ENCODE measurements at regions not wholly inside any gene's neighbourhood (a gene's known extent, or its start where the extent isn't known, plus 50 kb on each side); places are given as distances from the start of the nearest gene placed in this dataset.

GRCh38 chrX:10936976-10937375, 174.2 kb upstream of the HCCS start:
- DNase-seq, result no peak
- Histone ChIP-seq H3K27ac (no peak overlapping the region), H3K9me3 (no peaks in the 10 kb centered on the region), H3K27me3 (no peaks in the 10 kb centered on the region), H3K36me3 (no peaks in the 10 kb centered on the region), H3K4me1 (peaks cover 0 to 3% (median 0%) of the 10 kb centered on the region in 4 donors), H3K4me3 (no peak overlapping the region)
- TF ChIP-seq, protein P1, sequence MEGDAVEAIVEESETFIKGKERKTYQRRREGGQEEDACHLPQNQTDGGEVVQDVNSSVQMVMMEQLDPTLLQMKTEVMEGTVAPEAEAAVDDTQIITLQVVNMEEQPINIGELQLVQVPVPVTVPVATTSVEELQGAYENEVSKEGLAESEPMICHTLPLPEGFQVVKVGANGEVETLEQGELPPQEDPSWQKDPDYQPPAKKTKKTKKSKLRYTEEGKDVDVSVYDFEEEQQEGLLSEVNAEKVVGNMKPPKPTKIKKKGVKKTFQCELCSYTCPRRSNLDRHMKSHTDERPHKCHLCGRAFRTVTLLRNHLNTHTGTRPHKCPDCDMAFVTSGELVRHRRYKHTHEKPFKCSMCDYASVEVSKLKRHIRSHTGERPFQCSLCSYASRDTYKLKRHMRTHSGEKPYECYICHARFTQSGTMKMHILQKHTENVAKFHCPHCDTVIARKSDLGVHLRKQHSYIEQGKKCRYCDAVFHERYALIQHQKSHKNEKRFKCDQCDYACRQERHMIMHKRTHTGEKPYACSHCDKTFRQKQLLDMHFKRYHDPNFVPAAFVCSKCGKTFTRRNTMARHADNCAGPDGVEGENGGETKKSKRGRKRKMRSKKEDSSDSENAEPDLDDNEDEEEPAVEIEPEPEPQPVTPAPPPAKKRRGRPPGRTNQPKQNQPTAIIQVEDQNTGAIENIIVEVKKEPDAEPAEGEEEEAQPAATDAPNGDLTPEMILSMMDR (IDR thresholded peaks at IDR 0.05), result no peak
- intact Hi-C loops (cut with DNase I), result no loop called here

- no peak overlapping the region for H3K4me3 ChIP-seq
- intact Hi-C loops (cut with DNase I), result no loop called here
- WGBS, 2 donors, result 77 to 82% methylated on average over 6 of the region's 6 CpGs
Observed at GRCh38 chrX:10938365-10938923, 172.7 kb upstream of the HCCS start.

DNA sequence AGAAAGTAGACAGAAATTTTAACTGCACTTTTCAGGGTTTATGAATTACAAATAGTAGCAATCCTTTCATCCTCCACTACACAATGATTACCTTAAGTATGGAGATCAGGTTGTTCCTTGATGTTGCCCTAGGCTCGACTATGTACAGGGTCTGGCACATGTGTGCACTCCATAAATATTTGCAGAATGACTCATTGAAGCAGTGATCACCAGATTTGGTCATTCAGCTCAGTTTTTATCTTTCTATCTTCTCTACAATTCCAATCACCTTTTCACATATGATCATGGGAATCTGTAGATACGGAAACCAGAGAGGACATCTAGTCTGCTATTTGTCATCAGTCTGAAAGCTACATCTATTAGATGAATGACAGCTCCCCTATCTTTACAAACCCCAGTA, 171.7 kb upstream of the HCCS start:
- intact Hi-C loops (cut with DNase I), result no loop called here
- no peak for TF ChIP-seq POLR2AphosphoS5 (IDR thresholded peaks at IDR 0.05)
- no peak for TF ChIP-seq POLR2A (IDR thresholded peaks at IDR 0.05)
- TF ChIP-seq, protein P1 (IDR thresholded peaks at IDR 0.05), result no peak
- TF ChIP-seq EP300 (IDR thresholded peaks at IDR 0.05), result no peak
- H3K36me3 ChIP-seq, result no peaks in the 10 kb centered on the region
- no peak overlapping the region for H3K27ac ChIP-seq
- DNase-seq, result no peak
- H3K4me1 ChIP-seq, result peaks cover 0 to 3% (median 0%) of the 10 kb centered on the region in 4 donors
- H3K9me3 ChIP-seq, result no peaks in the 10 kb centered on the region
- WGBS, 2 donors, result 19 to 67% methylated on average over 2 of the region's 2 CpGs
- no peaks in the 10 kb centered on the region for H3K27me3 ChIP-seq
- no peak overlapping the region for H3K4me3 ChIP-seq

More at GRCh38 chrX:10938365-10938923, 172.7 kb upstream of the HCCS start:
- H3K27ac ChIP-seq, result no peak overlapping the region
- no peaks in the 10 kb centered on the region for H3K36me3 ChIP-seq
- H3K4me1 ChIP-seq, result peaks cover 0 to 3% (median 0%) of the 10 kb centered on the region in 4 donors
- H3K9me3 ChIP-seq, result no peaks in the 10 kb centered on the region
- H3K27me3 ChIP-seq, result no peaks in the 10 kb centered on the region
- TF ChIP-seq POLR2A (IDR thresholded peaks at IDR 0.05), result no peak
- no peak for TF ChIP-seq EP300 (IDR thresholded peaks at IDR 0.05)
- TF ChIP-seq POLR2AphosphoS5 (IDR thresholded peaks at IDR 0.05), result no peak
- TF ChIP-seq, protein P1 (IDR thresholded peaks at IDR 0.05), result no peak
- DNase-seq, result no peak

GRCh38 chrX:10944136-10944885, 166.8 kb upstream of the HCCS start:
- no peak for DNase-seq
- H3K36me3 ChIP-seq, result no peaks in the 10 kb centered on the region
- H3K4me1 ChIP-seq, result peaks cover 0 to 2% (median 0%) of the 10 kb centered on the region in 4 donors
- H3K9me3 ChIP-seq, result no peaks in the 10 kb centered on the region
- intact Hi-C loops (cut with DNase I), result no loop called here
- TF ChIP-seq POLR2AphosphoS5 (IDR thresholded peaks at IDR 0.05) (no peak), EP300 (IDR thresholded peaks at IDR 0.05) (no peak), POLR2A (IDR thresholded peaks at IDR 0.05) (no peak)
- TF ChIP-seq, protein P1 (IDR thresholded peaks at IDR 0.05), result no peak
- no peak overlapping the region for H3K27ac ChIP-seq
- H3K27me3 ChIP-seq, result no peaks in the 10 kb centered on the region
- WGBS, 2 donors, result 92 to 94% methylated on average over 8 of the region's 8 CpGs
- no peak overlapping the region for H3K4me3 ChIP-seq
